Ishikawa (cell line): ENCODE measurements at regions not wholly inside any gene's neighbourhood (a gene's known extent, or its start where the extent isn't known, plus 50 kb on each side); places are given as distances from the start of the nearest gene placed in this dataset.

Source experiments
- CEBPB ChIP-seq: IDR thresholded peaks from 2 replicates; pipeline ENCODE4 v1.6.1; 2012
- CREB1 ChIP-seq: IDR thresholded peaks from 2 replicates; pipeline ENCODE4 v1.6.1; 2012; ENCODE audit warnings: low read depth
- EGR1 ChIP-seq: IDR thresholded peaks from 2 replicates; pipeline ENCODE4 v1.6.1; 2012
- EP300 ChIP-seq: IDR thresholded peaks from 2 replicates; pipeline ENCODE4 v1.6.1; 2012; ENCODE audit warnings: borderline replicate concordance
- FOXM1 ChIP-seq: IDR thresholded peaks from 2 replicates; pipeline ENCODE4 v1.6.1; 2012; ENCODE audit warnings: low read depth, borderline replicate concordance
- MAX ChIP-seq: IDR thresholded peaks from 2 replicates; pipeline ENCODE4 v1.6.1; 2012
- NFIC ChIP-seq: IDR thresholded peaks from 2 replicates; pipeline ENCODE4 v1.6.1; 2012
- RAD21 ChIP-seq: IDR thresholded peaks from 2 replicates; pipeline ENCODE4 v1.6.1; 2012; ENCODE audit warnings: low read depth
- REST ChIP-seq: IDR thresholded peaks from 2 replicates; pipeline ENCODE4 v1.6.1; 2012; ENCODE audit warnings: low read depth, mild to moderate bottlenecking
- TAF1 ChIP-seq: IDR thresholded peaks from 2 replicates; pipeline ENCODE4 v1.6.1; 2012; ENCODE audit warnings: low read depth, mild to moderate bottlenecking
- TCF12 ChIP-seq: IDR thresholded peaks from 2 replicates; pipeline ENCODE4 v1.6.1; 2012; ENCODE audit warnings: low read depth
- YY1 ChIP-seq: IDR thresholded peaks from 2 replicates; pipeline ENCODE4 v1.6.1; 2012; ENCODE audit warnings: low read depth
- ZBTB7A ChIP-seq: IDR thresholded peaks from 2 replicates; pipeline ENCODE4 v1.6.1; 2012; ENCODE audit warnings: low read depth

DNA sequence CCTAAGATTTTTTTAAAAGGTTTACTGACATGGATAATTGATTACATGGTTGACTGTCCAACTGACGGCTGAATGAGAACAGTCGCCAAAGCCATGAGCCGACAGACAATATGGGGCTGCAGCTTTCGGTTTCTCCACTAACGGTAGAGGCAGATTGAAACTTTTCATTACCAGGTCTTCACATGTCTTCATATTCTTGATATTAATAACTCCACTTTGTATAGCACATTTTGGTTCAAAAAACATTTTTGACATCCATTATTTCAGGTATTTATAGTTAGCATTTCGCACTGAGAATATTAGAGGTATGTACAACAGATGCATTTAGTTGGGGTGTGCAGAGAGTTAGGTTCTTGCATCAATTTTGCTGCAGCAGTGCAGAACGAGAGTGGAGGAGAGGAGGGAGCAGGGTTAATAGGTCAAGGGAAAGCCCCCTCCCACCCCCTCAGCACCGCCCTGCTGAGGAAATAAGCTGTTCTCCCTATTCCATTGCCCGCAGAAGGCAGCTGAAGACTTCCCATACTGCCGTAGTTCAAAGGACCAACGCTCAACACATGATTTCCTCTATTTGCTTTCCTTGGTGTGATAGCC is 73.6 kb upstream of the ADTRP start:
- TF ChIP-seq ZBTB7A (no peak), CEBPB (no peak), EP300 (no peak), TCF12 (no peak), MAX (no peak), TAF1 (no peak), REST (no peak), YY1 (no peak), RAD21 (no peak), NFIC (no peak), CREB1 (no peak), FOXM1 (no peak), EGR1 (no peak)
